Stimulated activated memory B cell treated with anti-CD40 and anti-IgM and Interleukin-4, amounts not matched to agents 10 μg/mL and 1 μg/mL and 100 μg/mL, for 72 hours (primary cell): ENCODE measurements at regions not wholly inside any gene's neighbourhood (a gene's known extent, or its start where the extent isn't known, plus 50 kb on each side); places are given as distances from the start of the nearest gene placed in this dataset.

Source experiments
- ATAC-seq: fragments of 150-1000 bp; cut with Tn5 transposase; 2 replicates; pipeline ENCODE4 v1.10.0; 2021
- H3K27ac Mint-ChIP-seq: one replicate; pipeline ENCODE4 v1.8.0; 2022; ENCODE audit warnings: mild to moderate bottlenecking, mixed read lengths
- H3K27me3 Mint-ChIP-seq: one replicate; pipeline ENCODE4 v1.8.0; 2022; ENCODE audit warnings: mixed read lengths
- H3K36me3 Mint-ChIP-seq: one replicate; pipeline ENCODE4 v1.8.0; 2022; ENCODE audit warnings: mixed read lengths
- H3K4me1 Mint-ChIP-seq: one replicate; pipeline ENCODE4 v1.8.0; 2022; ENCODE audit warnings: mixed read lengths
- H3K4me3 Mint-ChIP-seq: one replicate; pipeline ENCODE4 v1.8.0; 2022; ENCODE audit warnings: mild to moderate bottlenecking, moderate library complexity, mixed read lengths
- H3K9me3 Mint-ChIP-seq: one replicate; pipeline ENCODE4 v1.8.0; 2022; ENCODE audit warnings: mixed read lengths

DNA sequence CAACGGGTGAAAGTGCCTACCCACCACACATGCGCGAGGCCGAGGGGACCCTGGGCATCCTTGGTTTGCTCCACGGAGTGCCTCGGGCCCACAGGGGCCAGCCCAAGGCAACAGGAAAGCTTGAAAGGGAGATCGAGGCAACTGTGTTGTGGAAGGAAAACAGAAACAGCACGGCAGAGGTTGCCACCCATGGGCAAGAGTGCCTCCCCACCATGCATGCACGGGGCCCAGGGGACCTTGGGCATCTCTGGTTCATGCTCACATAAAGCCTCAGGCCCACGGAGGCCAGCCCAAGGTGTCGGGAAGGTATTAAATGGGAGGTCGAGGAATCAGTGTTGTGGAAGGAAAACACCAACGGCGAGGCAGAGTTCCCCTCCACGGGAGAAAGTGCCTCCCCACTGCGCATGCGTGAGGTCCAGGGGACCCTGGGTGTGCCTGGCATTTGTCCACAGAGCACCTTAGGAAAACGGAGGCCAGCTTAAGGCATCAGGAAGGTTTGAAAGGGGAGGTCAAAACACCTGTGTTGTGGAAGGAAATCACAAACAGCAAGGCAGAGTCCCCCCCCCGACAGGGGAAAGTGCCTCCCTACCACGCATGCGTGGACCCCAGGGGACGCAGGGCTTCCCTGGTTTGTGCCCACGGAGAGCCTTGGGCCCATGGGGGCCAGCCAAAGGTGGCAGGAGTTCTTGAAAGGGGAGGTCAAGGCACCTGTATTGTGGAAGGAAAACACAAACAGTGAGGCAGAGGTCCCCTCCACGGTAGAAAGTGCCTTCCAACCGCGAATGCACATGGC is 367.3 kb downstream of the ALG10 start:
- no peak overlapping the region for H3K4me3 Mint-ChIP-seq
- no peaks in the 10 kb centered on the region for H3K4me1 Mint-ChIP-seq
- H3K27ac Mint-ChIP-seq, result no peak overlapping the region
- H3K9me3 Mint-ChIP-seq, result peaks cover 10% of the 10 kb centered on the region
- no peaks in the 10 kb centered on the region for H3K36me3 Mint-ChIP-seq
- ATAC-seq, result no peak
- H3K27me3 Mint-ChIP-seq, result peaks cover 54% of the 10 kb centered on the region

GRCh38 chr12:34390171-34390841 is 368.0 kb downstream of the ALG10 start:
- Mint-ChIP-seq H3K27ac (no peak overlapping the region), H3K4me3 (no peak overlapping the region), H3K9me3 (peaks cover 10% of the 10 kb centered on the region), H3K4me1 (no peaks in the 10 kb centered on the region), H3K27me3 (peaks cover 54% of the 10 kb centered on the region), H3K36me3 (no peaks in the 10 kb centered on the region)
- no peak for ATAC-seq

DNA sequence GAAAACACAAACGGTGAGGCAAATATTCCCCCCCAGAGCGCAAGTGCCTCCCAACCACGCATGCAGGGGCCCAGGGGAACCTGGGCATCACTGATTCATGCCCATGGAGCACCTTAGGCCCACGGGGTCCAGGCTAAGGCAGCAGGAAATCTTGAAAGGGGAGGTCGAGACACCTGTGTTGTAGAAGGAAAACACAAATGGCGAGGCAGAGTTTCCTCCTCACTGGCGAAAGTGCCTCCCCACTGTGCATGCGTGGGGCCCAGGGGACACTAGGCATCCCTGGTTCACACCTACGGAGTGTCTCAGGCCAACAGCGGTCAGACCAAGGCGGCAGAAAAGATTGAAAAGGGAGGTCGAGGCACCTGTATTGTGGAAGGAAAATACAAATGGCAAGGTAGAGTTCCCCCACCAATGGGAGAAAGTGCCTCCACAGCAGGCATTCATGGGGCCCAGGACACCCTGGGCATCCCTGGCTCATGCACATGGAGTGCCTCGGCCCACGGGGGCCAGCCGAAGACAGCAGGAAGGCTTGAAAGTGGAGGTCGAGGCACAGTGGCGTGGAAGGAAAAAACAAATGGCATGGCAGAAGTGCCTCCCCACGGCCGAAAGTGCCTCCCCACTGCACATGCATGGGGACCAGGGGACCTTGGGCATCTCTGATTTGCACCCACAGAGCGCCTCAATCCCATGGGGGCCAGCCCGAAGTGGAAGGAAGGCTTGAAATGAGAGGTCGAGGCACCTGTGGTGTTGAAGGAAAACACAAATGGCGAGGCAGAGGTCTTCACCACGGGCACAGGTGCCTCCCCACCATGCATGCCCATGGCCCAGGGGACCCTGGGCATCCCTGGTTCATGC is 368.8 kb downstream of the ALG10 start:
- Mint-ChIP-seq H3K4me1 (no peaks in the 10 kb centered on the region), H3K9me3 (peaks cover 10% of the 10 kb centered on the region)

DNA sequence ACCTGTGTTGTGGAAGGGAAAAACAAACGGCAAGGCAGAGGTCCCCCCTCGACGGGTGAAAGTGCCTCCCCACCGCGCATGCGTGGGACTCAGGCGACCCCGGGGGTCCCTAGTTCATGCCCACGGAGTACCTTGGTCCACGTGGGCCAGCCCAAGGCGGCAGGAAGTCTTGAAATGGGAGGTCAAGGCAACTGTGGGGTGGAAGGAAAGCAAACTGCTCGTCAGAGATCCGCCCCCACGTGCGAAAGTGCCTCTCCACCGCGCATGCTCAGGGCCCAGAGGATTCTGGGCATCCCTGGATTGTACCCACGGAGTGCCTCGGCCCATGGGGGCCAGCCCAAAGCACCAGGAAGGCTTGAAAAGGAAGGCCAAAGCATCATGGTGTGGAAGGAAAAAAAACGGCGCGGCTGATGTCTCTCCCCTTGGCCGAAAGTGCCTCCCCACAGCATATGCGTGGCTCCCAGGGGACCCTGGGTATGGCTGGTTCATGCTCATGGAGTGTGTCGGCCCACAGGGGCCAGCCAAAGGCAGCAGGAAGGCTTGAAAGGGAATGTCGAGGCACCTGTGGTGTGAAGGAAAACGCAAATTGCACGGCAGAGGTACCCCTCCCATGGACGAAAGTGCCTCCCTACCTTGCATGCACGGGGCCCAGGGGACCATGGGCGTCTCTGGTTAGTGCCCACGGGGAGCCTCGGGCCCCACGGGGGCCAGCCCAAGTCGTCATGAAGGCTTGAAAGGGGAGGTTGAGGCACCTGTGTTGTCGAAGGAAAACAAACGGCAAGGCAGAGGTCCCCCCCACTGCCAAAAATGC is 369.7 kb downstream of the ALG10 start:
- Mint-ChIP-seq H3K36me3 (no peaks in the 10 kb centered on the region), H3K9me3 (peaks cover 6% of the 10 kb centered on the region), H3K4me3 (no peak overlapping the region), H3K27ac (no peak overlapping the region), H3K4me1 (no peaks in the 10 kb centered on the region), H3K27me3 (peaks cover 46% of the 10 kb centered on the region)
- no peak for ATAC-seq

More for the DNA sequence above, 368.8 kb downstream of the ALG10 start:
- Mint-ChIP-seq H3K36me3 (no peaks in the 10 kb centered on the region), H3K4me3 (no peak overlapping the region), H3K27ac (no peak overlapping the region), H3K27me3 (peaks cover 54% of the 10 kb centered on the region)
- no peak for ATAC-seq

DNA sequence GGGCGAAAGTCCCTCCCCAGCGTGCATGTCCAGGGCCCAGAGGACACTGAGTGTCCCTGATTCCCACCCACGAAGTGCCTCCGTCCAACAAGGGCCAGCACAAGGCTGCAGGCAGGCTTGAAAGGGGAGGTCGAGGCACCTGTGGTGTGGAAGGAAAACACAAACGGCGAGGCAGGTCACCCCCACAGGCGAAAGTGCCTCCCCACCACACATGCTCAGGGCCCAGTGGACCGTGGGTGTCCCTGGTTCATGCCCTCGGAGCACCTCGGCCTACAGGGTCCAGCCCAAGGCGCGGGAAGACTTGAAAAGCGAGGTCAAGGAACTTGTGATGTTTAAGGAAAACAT is 370.4 kb downstream of the ALG10 start:
- no peak for ATAC-seq
- H3K9me3 Mint-ChIP-seq, result peaks cover 6% of the 10 kb centered on the region
- peaks cover 44% of the 10 kb centered on the region for H3K27me3 Mint-ChIP-seq
- no peaks in the 10 kb centered on the region for H3K36me3 Mint-ChIP-seq
- no peaks in the 10 kb centered on the region for H3K4me1 Mint-ChIP-seq
- H3K27ac Mint-ChIP-seq, result no peak overlapping the region
- no peak overlapping the region for H3K4me3 Mint-ChIP-seq

DNA sequence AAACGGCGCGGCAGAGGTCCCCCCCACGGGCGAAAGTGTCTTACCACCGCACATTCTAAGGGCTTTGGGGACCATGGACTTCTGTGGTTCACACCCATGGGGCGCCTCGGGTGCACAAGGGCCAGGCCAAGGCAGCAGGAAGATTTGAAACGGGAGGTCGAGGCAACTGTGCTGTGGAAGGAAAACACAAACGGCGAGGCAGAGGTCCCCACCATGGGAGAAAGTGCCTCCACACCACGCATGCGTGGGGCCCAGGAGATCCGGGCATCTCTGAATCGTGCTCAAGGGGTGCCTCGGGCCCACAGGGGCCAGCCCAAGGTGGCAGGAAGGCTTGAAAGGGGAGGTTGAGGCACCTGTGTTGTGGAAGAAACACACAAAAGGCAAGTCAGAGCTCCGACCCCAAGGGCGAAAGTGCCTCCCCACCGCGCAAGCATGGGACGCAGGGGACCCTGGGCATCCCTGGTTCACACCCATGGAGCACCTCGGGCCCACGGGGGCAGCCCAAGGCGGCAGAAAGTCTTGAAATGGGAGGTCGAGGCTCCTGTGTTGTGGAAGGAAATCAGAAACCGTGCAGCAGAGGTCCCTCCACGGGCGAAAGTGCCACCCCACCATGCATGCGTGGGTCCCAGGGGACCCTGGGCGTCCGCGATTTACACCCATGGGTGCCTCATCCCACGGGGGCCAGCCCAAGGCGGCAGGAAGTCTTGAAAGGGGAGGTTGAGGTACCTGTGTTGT is 371.0 kb downstream of the ALG10 start:
- Mint-ChIP-seq H3K36me3 (no peaks in the 10 kb centered on the region), H3K27ac (no peak overlapping the region), H3K27me3 (peaks cover 39% of the 10 kb centered on the region), H3K4me1 (no peaks in the 10 kb centered on the region), H3K4me3 (no peak overlapping the region), H3K9me3 (peaks cover 6% of the 10 kb centered on the region)
- no peak for ATAC-seq

DNA sequence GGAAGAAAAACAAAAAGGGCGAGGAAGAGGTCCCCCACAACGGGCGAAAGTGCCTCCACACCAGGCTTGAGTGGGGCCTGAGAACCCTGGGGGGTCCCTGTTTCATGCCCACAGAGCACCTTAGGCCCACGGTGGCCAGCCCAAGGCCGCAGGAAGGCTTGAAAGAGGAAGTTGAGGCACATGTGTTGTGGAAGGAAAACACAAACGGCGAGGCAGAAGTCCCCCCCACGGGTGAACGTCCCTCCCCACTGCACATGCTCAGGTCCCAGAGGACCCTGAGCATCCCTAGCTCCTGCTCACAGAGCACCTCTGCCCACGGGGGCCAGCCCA is 371.5 kb downstream of the ALG10 start:
- Mint-ChIP-seq H3K4me3 (no peak overlapping the region), H3K27ac (no peak overlapping the region), H3K36me3 (no peaks in the 10 kb centered on the region), H3K27me3 (peaks cover 34% of the 10 kb centered on the region), H3K9me3 (peaks cover 6% of the 10 kb centered on the region), H3K4me1 (no peaks in the 10 kb centered on the region)
- no peak for ATAC-seq

DNA sequence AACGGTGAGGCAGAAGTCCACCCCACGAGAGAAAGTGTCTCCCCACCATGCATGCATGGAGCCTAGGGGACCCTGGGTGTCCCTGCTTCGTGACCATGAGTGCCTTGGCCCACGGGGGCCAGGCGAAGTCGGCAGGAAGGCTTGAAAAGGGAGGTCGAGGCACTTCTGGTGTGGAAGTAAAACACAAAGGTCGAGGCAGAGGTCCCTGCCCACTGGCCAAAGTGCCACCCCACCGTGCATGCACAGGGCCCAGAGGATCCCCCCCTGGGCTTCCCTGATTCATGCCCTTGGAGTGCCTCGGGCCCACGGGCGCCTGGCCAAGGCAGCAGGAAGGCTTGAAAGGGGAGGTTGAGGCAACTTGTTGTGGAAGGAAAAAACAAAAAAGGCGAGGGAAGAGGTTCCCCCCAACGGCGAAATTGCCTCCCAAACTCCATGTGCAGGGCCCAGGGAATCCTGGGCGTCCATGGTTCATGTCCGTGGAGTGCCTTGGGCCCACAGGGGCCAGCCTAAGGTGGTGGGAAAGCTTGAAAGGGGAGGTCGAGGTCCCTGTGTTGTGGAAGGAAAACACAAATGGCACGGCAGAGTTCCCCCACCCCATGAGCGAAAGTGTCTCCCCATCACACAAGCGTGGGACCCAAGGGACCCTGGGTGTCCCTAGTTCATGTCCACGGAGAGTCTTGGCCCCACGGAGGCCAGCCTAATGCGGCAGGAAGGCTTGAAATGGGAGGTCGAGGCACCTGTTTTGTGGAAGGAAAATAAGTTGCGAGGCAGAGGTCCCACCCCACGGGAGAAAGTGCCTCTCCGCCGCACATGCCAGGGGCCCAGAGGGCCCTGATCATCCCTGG is 372.1 kb downstream of the ALG10 start:
- no peak for ATAC-seq
- Mint-ChIP-seq H3K36me3 (no peaks in the 10 kb centered on the region), H3K4me1 (no peaks in the 10 kb centered on the region), H3K4me3 (no peak overlapping the region), H3K9me3 (peaks cover 8% of the 10 kb centered on the region), H3K27ac (no peak overlapping the region), H3K27me3 (peaks cover 27% of the 10 kb centered on the region)

DNA sequence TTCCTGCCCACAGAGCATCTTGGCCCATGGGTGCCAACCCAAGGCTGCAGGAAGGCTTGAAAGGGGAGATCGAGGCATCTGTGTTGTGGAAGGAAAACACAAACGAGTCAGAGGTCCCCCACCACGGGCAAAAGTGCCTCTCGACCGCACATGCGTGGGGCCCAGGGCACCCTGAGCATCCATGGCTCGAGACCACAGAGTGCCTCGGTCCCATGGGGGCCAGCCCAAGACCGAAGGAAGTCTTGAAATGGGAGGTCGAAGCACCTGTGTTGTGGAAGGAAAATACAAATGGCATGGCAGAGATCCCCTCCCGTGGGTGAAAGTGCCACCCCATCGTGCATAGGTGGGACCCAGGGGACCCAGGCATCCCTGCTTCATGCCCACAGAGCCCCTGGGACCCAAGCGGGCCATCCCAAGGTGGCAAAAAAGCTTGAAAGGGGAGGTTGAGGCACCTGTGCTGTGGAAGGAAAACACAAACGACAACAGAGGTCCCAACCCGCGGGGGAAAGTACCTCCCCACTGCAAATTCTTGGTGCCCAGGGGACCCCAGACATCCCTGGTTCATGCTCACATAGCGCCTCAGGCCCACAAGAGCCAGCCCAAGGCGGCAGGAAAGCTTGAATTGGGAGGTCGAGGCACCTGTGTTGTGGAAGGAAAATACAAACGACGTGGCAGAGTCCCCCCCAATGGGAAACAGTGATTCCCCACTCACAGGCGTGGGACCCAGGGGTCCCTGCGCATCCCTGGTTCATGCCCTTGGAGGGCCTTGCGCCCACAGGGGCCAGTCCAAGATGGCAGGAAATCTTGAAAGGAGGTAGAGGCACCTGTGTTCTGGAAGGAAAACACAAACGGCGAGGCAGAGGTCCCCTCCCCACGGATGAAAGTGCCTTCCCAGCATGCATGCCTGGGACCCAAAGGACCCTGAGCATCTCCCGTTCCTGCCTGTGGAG is 373.0 kb downstream of the ALG10 start:
- Mint-ChIP-seq H3K36me3 (no peaks in the 10 kb centered on the region), H3K4me1 (no peaks in the 10 kb centered on the region)

GRCh38 chr12:34396006-34396860 is 373.9 kb downstream of the ALG10 start:
- peaks cover 12% of the 10 kb centered on the region for H3K27me3 Mint-ChIP-seq
- ATAC-seq, result no peak
- H3K9me3 Mint-ChIP-seq, result peaks cover 4% of the 10 kb centered on the region
- no peaks in the 10 kb centered on the region for H3K4me1 Mint-ChIP-seq
- H3K36me3 Mint-ChIP-seq, result no peaks in the 10 kb centered on the region
- no peak overlapping the region for H3K27ac Mint-ChIP-seq
- no peak overlapping the region for H3K4me3 Mint-ChIP-seq

More for the DNA sequence above, 373.0 kb downstream of the ALG10 start:
- Mint-ChIP-seq H3K27me3 (peaks cover 21% of the 10 kb centered on the region), H3K4me3 (no peak overlapping the region), H3K27ac (no peak overlapping the region), H3K9me3 (peaks cover 9% of the 10 kb centered on the region)
- no peak for ATAC-seq

GRCh38 chr12:34396861-34397590 is 374.7 kb downstream of the ALG10 start:
- H3K9me3 Mint-ChIP-seq, result peaks cover 6% of the 10 kb centered on the region
- H3K27me3 Mint-ChIP-seq, result peaks cover 9% of the 10 kb centered on the region
- H3K36me3 Mint-ChIP-seq, result no peaks in the 10 kb centered on the region
- H3K4me1 Mint-ChIP-seq, result no peaks in the 10 kb centered on the region
- H3K4me3 Mint-ChIP-seq, result no peak overlapping the region
- ATAC-seq, result no peak
- H3K27ac Mint-ChIP-seq, result no peak overlapping the region
